ENCODE measurements at regions not wholly inside any gene's neighbourhood (a gene's known extent, or its start where the extent isn't known, plus 50 kb on each side); places are given as distances from the start of the nearest gene placed in this dataset.

- no peak overlapping the region for H3K27ac ChIP-seq (ENCODE audit: low read depth, low read length)
- no peaks in the 10 kb centered on the region for H3K9me3 ChIP-seq (ENCODE audit: control insufficient read depth in 1 of 2, insufficient read depth in 1 of 2, low read depth in 1 of 2, low read length in 2 of 2)
- DNase-seq (ENCODE audit: low read depth, low spot score) (no peak), ATAC-seq (no peak)
- no peak overlapping the region for H3K9ac ChIP-seq (ENCODE audit: low read length)
- no TSS peak for BruUV-seq (replicated peaks)
- H2AFZ ChIP-seq (ENCODE audit: low read depth, low read length, poor library complexity, severe bottlenecking) = no peak overlapping the region
- H3K4me1 ChIP-seq (ENCODE audit: control insufficient read depth in 1 of 2, insufficient read depth in 2 of 2, low read length in 2 of 2) = peaks cover 0 to 3% of the 10 kb centered on the region in 2 experiments; a peak in 1 of 4 replicates
- no peaks in the 10 kb centered on the region for H3K36me3 ChIP-seq (ENCODE audit: control insufficient read depth in 1 of 2, insufficient read depth in 2 of 2, low read length in 2 of 2)
- TF ChIP-seq SRF (IDR thresholded peaks at IDR 0.05; ENCODE audit: low read depth) (no peak), POLR2AphosphoS5 (IDR thresholded peaks at IDR 0.05; ENCODE audit: low read depth, low read length) (no peak), MAX (IDR thresholded peaks at IDR 0.05) (no peak), ZNF274 (IDR thresholded peaks at IDR 0.05; ENCODE audit: low read depth, low read length) (no peak), SIN3A (IDR thresholded peaks at IDR 0.05; ENCODE audit: low read depth) (no peak), REST (IDR thresholded peaks at IDR 0.05; ENCODE audit: low read depth) (no peak), EGR1 (IDR thresholded peaks at IDR 0.05; ENCODE audit: low read depth) (no peak), RAD21 (IDR thresholded peaks at IDR 0.05; ENCODE audit: low read depth) (no peak), EZH2phosphoT487 (IDR thresholded peaks at IDR 0.05; ENCODE audit: borderline replicate concordance) (no peak), FOSL1 (IDR thresholded peaks at IDR 0.05; ENCODE audit: low read depth) (no peak), JUND (IDR thresholded peaks at IDR 0.05) (no peak), POLR2A (IDR thresholded peaks at IDR 0.05; ENCODE audit: borderline replicate concordance, extremely low read depth, insufficient read depth, insufficient read length) (no peak), CBX3 (IDR thresholded peaks at IDR 0.05; ENCODE audit: low read depth) (no peak), CEBPB (IDR thresholded peaks at IDR 0.05; ENCODE audit: low read depth) (no peak), ATF3 (IDR thresholded peaks at IDR 0.05) (no peak), ELF1 (IDR thresholded peaks at IDR 0.05; ENCODE audit: borderline replicate concordance, low read depth) (no peak)
- no peak overlapping the region for H3K4me3 ChIP-seq (replicated peaks in 1 of 2; ENCODE audit: low read depth in 1 of 2, low read length in 2 of 2)
- ChIA-PET CTCF (no interaction called here), POLR2A (no interaction called here), RAD21 (ENCODE audit: low non-redundant PET in 1 of 2, low total read pairs in 2 of 2, uncharacterized antibody in 2 of 2, unreplicated experiment in 2 of 2) (no interaction called here)
- no peaks in the 10 kb centered on the region for H3K79me2 ChIP-seq (ENCODE audit: insufficient read depth, low read length)
- H3K27me3 ChIP-seq (ENCODE audit: insufficient read depth, low read length) = no peaks in the 10 kb centered on the region
- no peak overlapping the region for H3K4me2 ChIP-seq (ENCODE audit: low read length)
- intact Hi-C loops (cut with micrococcal nuclease) = no loop called here
- no peaks in the 10 kb centered on the region for H4K20me1 ChIP-seq (ENCODE audit: insufficient read depth)
- H3K9me2 ChIP-seq (ENCODE audit: insufficient read depth) = no peaks in the 10 kb centered on the region
Measured at GRCh38 chr2:8440029-8440778, 241.7 kb upstream of the ID2 start.
